Activated naive CD4-positive, alpha-beta T cell treated with anti-CD3 and anti-CD28 coated beads for 36 hours (primary cell): ENCODE measurements at regions not wholly inside any gene's neighbourhood (a gene's known extent, or its start where the extent isn't known, plus 50 kb on each side); places are given as distances from the start of the nearest gene placed in this dataset.

Source experiments
- CTCF ChIA-PET: fragments of 350-600 bp; sonication (Branson Sonifier 250); formaldehyde crosslinking; loops from one replicate; lab custom pipeline; 2021; ENCODE audit warnings: antibody characterized with exemption; lab: Charles Lee
- DNase-seq: peaks from one replicate; pipeline ENCODE4 v3.0.0-alpha.2; 2020
- H3K27ac Mint-ChIP-seq: one replicate; pipeline ENCODE4 v1.8.0; 2021; ENCODE audit warnings: mild to moderate bottlenecking, mixed read lengths
- H3K27me3 Mint-ChIP-seq: one replicate; pipeline ENCODE4 v1.8.0; 2021; ENCODE audit warnings: low read depth, mixed read lengths
- H3K36me3 Mint-ChIP-seq: one replicate; pipeline ENCODE4 v1.8.0; 2021; ENCODE audit warnings: low read depth, mixed read lengths
- H3K4me1 Mint-ChIP-seq: one replicate; pipeline ENCODE4 v1.8.0; 2021; ENCODE audit warnings: low read depth, mixed read lengths
- H3K4me3 Mint-ChIP-seq: one replicate; pipeline ENCODE4 v1.8.0; 2021; ENCODE audit warnings: mild to moderate bottlenecking, moderate library complexity, mixed read lengths
- H3K9me3 Mint-ChIP-seq: one replicate; pipeline ENCODE4 v1.8.0; 2021; ENCODE audit warnings: mixed read lengths
- intact Hi-C: fragments of 100-400 bp; cut with micrococcal nuclease; formaldehyde crosslinking; loops from one replicate; pipeline ENCODE4 v1.15.1; 2023

- Mint-ChIP-seq H3K4me3 (no peak overlapping the region), H3K27me3 (no peaks in the 10 kb centered on the region), H3K27ac (no peak overlapping the region), H3K36me3 (no peaks in the 10 kb centered on the region), H3K9me3 (no peaks in the 10 kb centered on the region), H3K4me1 (no peaks in the 10 kb centered on the region)
- CTCF ChIA-PET = interaction anchor here (1.1 to 1.3 kb wide), 3 partner anchors 9 to 445 kb away, joined by 3 to 4 read pairs (median 3); no protein-coding TSS in a partner anchor
- DNase-seq = no peak
- intact Hi-C loops = no loop called here
Observed at GRCh38 chr3:152516216-152516615, 247.5 kb downstream of the MBNL1 start.

- Mint-ChIP-seq H3K27me3 (no peaks in the 10 kb centered on the region), H3K4me1 (no peaks in the 10 kb centered on the region), H3K9me3 (no peaks in the 10 kb centered on the region), H3K27ac (no peak overlapping the region), H3K4me3 (no peak overlapping the region), H3K36me3 (no peaks in the 10 kb centered on the region)
- no peak for DNase-seq
- CTCF ChIA-PET = interaction anchor here (1.3 to 2.9 kb wide), 2 partner anchors 45 to 446 kb away, joined by 3 to 10 read pairs; no protein-coding TSS in a partner anchor
- intact Hi-C loops = no loop called here
Observed at GRCh38 chr3:152517502-152517901, 248.8 kb downstream of the MBNL1 start.

GRCh38 chr3:152518346-152518745 is 249.6 kb downstream of the MBNL1 start:
- Mint-ChIP-seq H3K27me3 (no peaks in the 10 kb centered on the region), H3K4me3 (no peak overlapping the region), H3K4me1 (no peaks in the 10 kb centered on the region), H3K36me3 (no peaks in the 10 kb centered on the region), H3K9me3 (no peaks in the 10 kb centered on the region), H3K27ac (no peak overlapping the region)
- intact Hi-C loops = no loop called here
- no peak for DNase-seq
- CTCF ChIA-PET = interaction anchor here (1.0 to 2.9 kb wide), 3 partner anchors 10 to 369 kb away, joined by 3 to 10 read pairs (median 3); no protein-coding TSS in a partner anchor

GRCh38 chr3:152519376-152519775 is 250.6 kb downstream of the MBNL1 start:
- no peaks in the 10 kb centered on the region for H3K4me1 Mint-ChIP-seq
- DNase-seq = no peak
- no peak overlapping the region for H3K27ac Mint-ChIP-seq
- H3K4me3 Mint-ChIP-seq = no peak overlapping the region
- H3K36me3 Mint-ChIP-seq = no peaks in the 10 kb centered on the region
- H3K9me3 Mint-ChIP-seq = no peaks in the 10 kb centered on the region
- CTCF ChIA-PET = interaction anchor here (2.9 kb wide), 1 partner anchor 47 kb away, joined by 10 read pairs; no protein-coding TSS in a partner anchor
- intact Hi-C loops = no loop called here
- H3K27me3 Mint-ChIP-seq = no peaks in the 10 kb centered on the region

GRCh38 chr3:152522036-152522435 is 253.3 kb downstream of the MBNL1 start:
- no peaks in the 10 kb centered on the region for H3K4me1 Mint-ChIP-seq
- H3K36me3 Mint-ChIP-seq = no peaks in the 10 kb centered on the region
- H3K27ac Mint-ChIP-seq = no peak overlapping the region
- intact Hi-C loops = loop anchor here (5.0 to 10.0 kb wide), 2 partner anchors 50 to 607 kb away; no protein-coding TSS in a partner anchor
- H3K4me3 Mint-ChIP-seq = no peak overlapping the region
- CTCF ChIA-PET = interaction anchor here (0.9 to 1.7 kb wide), 2 partner anchors 12 to 15 kb away, joined by 3 to 4 read pairs; no protein-coding TSS in a partner anchor
- DNase-seq = no peak
- no peaks in the 10 kb centered on the region for H3K27me3 Mint-ChIP-seq
- no peaks in the 10 kb centered on the region for H3K9me3 Mint-ChIP-seq

- intact Hi-C loops = loop anchor here (1.0 to 10.0 kb wide), 7 partner anchors 48 to 1085 kb away; no protein-coding TSS in a partner anchor
- Mint-ChIP-seq H3K4me1 (no peaks in the 10 kb centered on the region), H3K27ac (no peak overlapping the region), H3K36me3 (no peaks in the 10 kb centered on the region), H3K27me3 (no peaks in the 10 kb centered on the region), H3K9me3 (no peaks in the 10 kb centered on the region), H3K4me3 (no peak overlapping the region)
- CTCF ChIA-PET = interaction anchor here (0.6 to 3.3 kb wide), 18 partner anchors 12 to 1197 kb away, joined by 3 to 19 read pairs (median 4); partner anchors contain the start of gene P2RY1
- peak; percentile 74 for DNase-seq
Observed at GRCh38 chr3:152524198-152525140, 255.7 kb downstream of the MBNL1 start.

GRCh38 chr3:152531717-152532116 is 263.0 kb downstream of the MBNL1 start:
- Mint-ChIP-seq H3K27me3 (no peaks in the 10 kb centered on the region), H3K27ac (no peak overlapping the region), H3K4me1 (no peaks in the 10 kb centered on the region), H3K36me3 (no peaks in the 10 kb centered on the region), H3K9me3 (peaks cover 9% of the 10 kb centered on the region), H3K4me3 (no peak overlapping the region)
- intact Hi-C loops = no loop called here
- no peak for DNase-seq
- CTCF ChIA-PET = interaction anchor here (1.0 kb wide), 1 partner anchor 40 kb away, joined by 3 read pairs; no protein-coding TSS in a partner anchor

GRCh38 chr3:152538518-152538917 is 269.8 kb downstream of the MBNL1 start:
- Mint-ChIP-seq H3K4me1 (no peaks in the 10 kb centered on the region), H3K36me3 (no peaks in the 10 kb centered on the region), H3K4me3 (no peak overlapping the region), H3K9me3 (peaks cover 7% of the 10 kb centered on the region), H3K27ac (peak overlapping the region; percentile 22), H3K27me3 (peaks cover 19% of the 10 kb centered on the region)
- no peak for DNase-seq
- intact Hi-C loops = no loop called here
- CTCF ChIA-PET = interaction anchor here (0.6 to 1.7 kb wide), 2 partner anchors 15 to 372 kb away, joined by 3 to 4 read pairs; no protein-coding TSS in a partner anchor

- Mint-ChIP-seq H3K4me3 (no peak overlapping the region), H3K27ac (no peak overlapping the region), H3K9me3 (peaks cover 7% of the 10 kb centered on the region), H3K4me1 (no peaks in the 10 kb centered on the region), H3K27me3 (peaks cover 19% of the 10 kb centered on the region), H3K36me3 (no peaks in the 10 kb centered on the region)
- DNase-seq = no peak
- CTCF ChIA-PET = interaction anchor here (1.7 kb wide), 1 partner anchor 16 kb away, joined by 4 read pairs; no protein-coding TSS in a partner anchor
- intact Hi-C loops = no loop called here
Observed at GRCh38 chr3:152539191-152539764, 270.5 kb downstream of the MBNL1 start.

GRCh38 chr3:152540120-152540519 is 271.4 kb downstream of the MBNL1 start:
- Mint-ChIP-seq H3K4me3 (no peak overlapping the region), H3K9me3 (peaks cover 7% of the 10 kb centered on the region), H3K27ac (no peak overlapping the region), H3K36me3 (no peaks in the 10 kb centered on the region), H3K4me1 (no peaks in the 10 kb centered on the region), H3K27me3 (peaks cover 22% of the 10 kb centered on the region)
- DNase-seq = no peak
- intact Hi-C loops = no loop called here
- CTCF ChIA-PET = interaction anchor here (0.7 kb wide), 1 partner anchor 180 kb away, joined by 3 read pairs; no protein-coding TSS in a partner anchor

GRCh38 chr3:152547153-152547552 is 278.4 kb downstream of the MBNL1 start:
- DNase-seq = no peak
- intact Hi-C loops = no loop called here
- peaks cover 8% of the 10 kb centered on the region for H3K27me3 Mint-ChIP-seq
- H3K4me1 Mint-ChIP-seq = no peaks in the 10 kb centered on the region
- H3K36me3 Mint-ChIP-seq = no peaks in the 10 kb centered on the region
- CTCF ChIA-PET = interaction anchor here (0.7 to 0.9 kb wide), 2 partner anchors 27 to 71 kb away, joined by 3 read pairs; no protein-coding TSS in a partner anchor
- H3K4me3 Mint-ChIP-seq = no peak overlapping the region
- H3K9me3 Mint-ChIP-seq = no peaks in the 10 kb centered on the region
- no peak overlapping the region for H3K27ac Mint-ChIP-seq

- peaks cover 5% of the 10 kb centered on the region for H3K27me3 Mint-ChIP-seq
- no peak for DNase-seq
- no peak overlapping the region for H3K4me3 Mint-ChIP-seq
- H3K27ac Mint-ChIP-seq = no peak overlapping the region
- intact Hi-C loops = no loop called here
- CTCF ChIA-PET = no interaction called here
- H3K9me3 Mint-ChIP-seq = no peaks in the 10 kb centered on the region
- no peaks in the 10 kb centered on the region for H3K4me1 Mint-ChIP-seq
- H3K36me3 Mint-ChIP-seq = no peaks in the 10 kb centered on the region
Observed at GRCh38 chr3:152549263-152549662, 280.5 kb downstream of the MBNL1 start.
